ENCODE measurements at regions not wholly inside any gene's neighbourhood (a gene's known extent, or its start where the extent isn't known, plus 50 kb on each side); places are given as distances from the start of the nearest gene placed in this dataset.

- no peak for TF ChIP-seq EZH2 (optimal IDR thresholded peaks at IDR 0.05; ENCODE audit: low read depth, low read length)
- no peak for TF ChIP-seq CTCF (IDR thresholded peaks at IDR 0.05; ENCODE audit: low read length)
- no peak for TF ChIP-seq EZH2phosphoT487 (IDR thresholded peaks at IDR 0.05; ENCODE audit: low read length)
These were observed 348.3 kb downstream of the FRK start for GRCh38 chr6:115712291-115712961.
